SH-SY5Y (cell line): ENCODE measurements at regions not wholly inside any gene's neighbourhood (a gene's known extent, or its start where the extent isn't known, plus 50 kb on each side); places are given as distances from the start of the nearest gene placed in this dataset.

ENCODE experiments used
- GATA2 ChIP-seq: IDR thresholded peaks from 2 replicates; pipeline ENCODE4 v1.6.1; 2011; ENCODE audit warnings: mild to moderate bottlenecking, low read depth, low read length
- GATA3 ChIP-seq: IDR thresholded peaks from 2 replicates; pipeline ENCODE4 v1.6.1; 2011; ENCODE audit warnings: low read depth, mild to moderate bottlenecking, low read length, moderate library complexity

GRCh38 chr2:234420408-234420807, 76.5 kb downstream of the ARL4C start:
- TF ChIP-seq GATA2 (no peak), GATA3 (no peak)
